GM23338 (cell line): ENCODE measurements at regions not wholly inside any gene's neighbourhood (a gene's known extent, or its start where the extent isn't known, plus 50 kb on each side); places are given as distances from the start of the nearest gene placed in this dataset.
A peak's percentile ranks its signal among the peaks of the same experiment; 100 is the strongest.

Source experiments
- ATAC-seq: fragments of 200-7000 bp; cut with Tn5 transposase; 3 replicates; pipeline ENCODE4 v1.9.1; 2020
- DNase-seq: peaks from one replicate; pipeline ENCODE4 v3.0.0-alpha.2; 2015; ENCODE audit warnings: low spot score
- H2AFZ ChIP-seq: fragments of 200-600 bp; sonication (generic); 2 replicates; pipeline ENCODE4 v1.8.0; 2016; ENCODE audit warnings: antibody characterized with exemption, mild to moderate bottlenecking, moderate library complexity
- H3F3A ChIP-seq: fragments of 200-600 bp; sonication (generic); replicated peaks from 2 replicates; pipeline ENCODE4 v1.8.0; 2017; ENCODE audit warnings: antibody characterized with exemption, mixed run types, low read depth
- H3K27ac ChIP-seq: fragments of 200-600 bp; sonication (generic); 2 replicates; pipeline ENCODE4 v1.6.1; 2016; ENCODE audit warnings: low read depth
- H3K27me3 ChIP-seq: fragments of 200-600 bp; sonication (generic); 2 replicates; pipeline ENCODE4 v1.8.0; 2016; ENCODE audit warnings: mild to moderate bottlenecking, mixed run types, moderate library complexity; ENCODE audit not compliant: insufficient read depth
- H3K36me3 ChIP-seq: fragments of 200-600 bp; sonication (generic); 2 replicates; pipeline ENCODE4 v1.8.0; 2016; ENCODE audit warnings: mild to moderate bottlenecking; ENCODE audit not compliant: insufficient read depth
- H3K4me1 ChIP-seq: fragments of 200-600 bp; sonication (generic); 2 replicates; pipeline ENCODE4 v1.8.0; 2016; ENCODE audit warnings: mild to moderate bottlenecking, moderate library complexity; ENCODE audit not compliant: insufficient read depth
- H3K4me2 ChIP-seq: fragments of 200-600 bp; sonication (generic); 2 replicates; pipeline ENCODE4 v1.7.1; 2017; ENCODE audit warnings: mixed run types
- H3K4me3 ChIP-seq: fragments of 200-600 bp; sonication (generic); 2 replicates; pipeline ENCODE4 v1.6.1; 2016; ENCODE audit warnings: mixed run types
- H3K79me2 ChIP-seq: fragments of 200-600 bp; sonication (generic); replicated peaks from 2 replicates; pipeline ENCODE4 v1.8.0; 2017; ENCODE audit warnings: mild to moderate bottlenecking; ENCODE audit not compliant: insufficient read depth
- H3K9me2 ChIP-seq: fragments of 200-600 bp; sonication (generic); 2 replicates; pipeline ENCODE4 v1.8.0; 2017; ENCODE audit not compliant: insufficient read depth
- H4K20me1 ChIP-seq: fragments of 200-600 bp; sonication (generic); replicated peaks from 2 replicates; pipeline ENCODE4 v1.8.0; 2017; ENCODE audit warnings: mild to moderate bottlenecking; ENCODE audit not compliant: insufficient read depth
- H3K27ac Mint-ChIP-seq: 2 replicates; pipeline ENCODE4 v1.8.0; 2020; ENCODE audit warnings: inconsistent platforms, mild to moderate bottlenecking, moderate library complexity, mixed read lengths
- H3K27me3 Mint-ChIP-seq: 3 replicates; pipeline ENCODE4 v1.8.0; 2022; ENCODE audit warnings: low read depth, mild to moderate bottlenecking, moderate library complexity, mixed read lengths, inconsistent platforms; ENCODE audit not compliant: insufficient read depth, poor library complexity
- H3K36me3 Mint-ChIP-seq: 3 replicates; pipeline ENCODE4 v1.8.0; 2021; ENCODE audit warnings: low read depth, mild to moderate bottlenecking, inconsistent platforms, moderate library complexity, mixed read lengths
- H3K4me1 Mint-ChIP-seq: 3 replicates; pipeline ENCODE4 v1.8.0; 2020; ENCODE audit warnings: mild to moderate bottlenecking, inconsistent platforms, mixed read lengths
- H3K4me3 Mint-ChIP-seq: 3 replicates; pipeline ENCODE4 v1.8.0; 2021; ENCODE audit warnings: moderate library complexity, mild to moderate bottlenecking, inconsistent platforms, mixed read lengths
- H3K9me3 Mint-ChIP-seq: 3 replicates; pipeline ENCODE4 v1.8.0; 2020; ENCODE audit warnings: moderate library complexity, mild to moderate bottlenecking, inconsistent platforms, mixed read lengths
- CREB1 ChIP-seq: fragments of 250-450 bp; sonication (Bioruptor Pico); IDR thresholded peaks from 2 replicates; pipeline ENCODE4 v1.5.0; 2020; ENCODE audit warnings: low read depth, mild to moderate bottlenecking, moderate library complexity
- EZH2 ChIP-seq: fragments of 200-600 bp; sonication (generic); IDR thresholded peaks from one replicate; pipeline ENCODE4 v1.8.0; 2017; ENCODE audit warnings: antibody characterized with exemption, mild to moderate bottlenecking, low read depth; ENCODE audit not compliant: unreplicated experiment
- EZH2phosphoT487 ChIP-seq: fragments of 200-600 bp; sonication (generic); IDR thresholded peaks from one replicate; pipeline ENCODE4 v1.8.1; 2018; ENCODE audit warnings: antibody characterized with exemption; ENCODE audit not compliant: unreplicated experiment
- JUNB ChIP-seq: IDR thresholded peaks from one replicate; pipeline ENCODE4 v1.6.1; 2016; ENCODE audit warnings: antibody characterized with exemption; ENCODE audit not compliant: unreplicated experiment
- NANOG ChIP-seq: IDR thresholded peaks from 2 replicates; pipeline ENCODE4 v1.6.1; 2016; ENCODE audit warnings: antibody characterized with exemption, borderline replicate concordance
- POLR2AphosphoS5 ChIP-seq: IDR thresholded peaks from 2 replicates; pipeline ENCODE4 v1.6.1; 2016; ENCODE audit warnings: antibody characterized with exemption, low read depth
- STAT1 ChIP-seq: IDR thresholded peaks from one replicate; pipeline ENCODE4 v1.6.1; 2016; ENCODE audit warnings: antibody characterized with exemption; ENCODE audit not compliant: unreplicated experiment
- ZNF114 ChIP-seq: fragments of 250-450 bp; sonication (Bioruptor Pico); IDR thresholded peaks from 2 replicates; pipeline ENCODE4 v1.5.0; 2020; ENCODE audit warnings: mild to moderate bottlenecking, moderate library complexity
- ZNF331 ChIP-seq: fragments of 250-450 bp; sonication (Bioruptor Pico); IDR thresholded peaks from 2 replicates; pipeline ENCODE4 v1.5.0; 2020; ENCODE audit warnings: low read depth, mild to moderate bottlenecking, moderate library complexity
- TF ChIP-seq, protein P1 (sequence below), 2 experiments: fragments of 200-600 bp in 1 of 2; sonication (generic) in 1 of 2; conservative IDR thresholded peaks; 2 replicates each; pipeline versions ENCODE4 v1.5.1 to v1.6.1; 2016 to 2017; ENCODE audit warnings: antibody characterized with exemption in 2 of 2, low read depth in 2 of 2, mild to moderate bottlenecking in 2 of 2, moderate library complexity in 1 of 2
- TF ChIP-seq, protein P2 (sequence below): IDR thresholded peaks from one replicate; pipeline ENCODE4 v1.6.1; 2018; ENCODE audit warnings: antibody characterized with exemption; ENCODE audit not compliant: unreplicated experiment
- TF ChIP-seq, protein P3 (sequence below): fragments of 250-450 bp; sonication (Bioruptor Pico); IDR thresholded peaks from 2 replicates; pipeline ENCODE4 v1.5.0; 2020; ENCODE audit warnings: mild to moderate bottlenecking, moderate library complexity
- TF ChIP-seq, protein P4 (sequence below): IDR thresholded peaks from 2 replicates; pipeline ENCODE4 v1.6.1; 2016; ENCODE audit warnings: antibody characterized with exemption

DNA sequence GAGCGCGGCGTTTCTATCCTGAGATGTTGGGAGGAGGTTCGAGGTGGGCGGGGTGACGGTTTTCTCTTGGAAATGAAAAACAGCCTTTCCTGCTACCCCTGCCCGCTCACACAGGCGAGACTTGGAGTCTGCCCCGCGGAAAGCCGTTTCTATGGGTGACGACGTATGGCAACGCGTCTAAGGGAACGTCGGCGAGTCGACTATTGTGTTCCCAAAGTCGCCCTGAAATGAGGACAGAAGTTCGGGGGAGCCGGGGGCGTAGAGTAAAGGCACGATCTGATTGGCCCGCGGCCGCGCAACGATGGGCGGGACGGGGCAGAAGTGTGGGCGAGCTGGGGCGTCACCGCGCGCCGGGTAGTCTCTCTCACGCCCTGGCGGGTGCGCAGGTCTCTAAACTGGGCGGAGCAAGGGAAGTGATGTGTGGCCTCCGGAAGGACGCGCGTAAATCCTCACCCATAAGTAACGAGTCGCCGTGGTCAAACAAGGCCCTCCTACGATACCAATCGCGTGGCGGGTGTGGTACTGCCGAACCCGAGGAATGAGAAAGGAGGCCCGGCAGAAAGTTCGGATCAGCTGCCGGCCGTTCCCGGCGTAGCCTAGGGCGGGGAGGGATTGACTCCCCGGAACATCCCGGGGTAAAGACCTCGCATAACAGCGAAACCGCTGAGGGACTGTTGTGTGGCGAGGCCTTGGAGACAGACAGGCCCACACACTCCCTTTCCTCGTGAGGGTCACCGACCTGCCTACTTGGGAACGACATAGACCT lies 89.6 kb downstream of the FAM161A start:
- H3K9me3 Mint-ChIP-seq = no peaks in the 10 kb centered on the region

More for the DNA sequence above, 89.6 kb downstream of the FAM161A start:
- H3K79me2 ChIP-seq = no peaks in the 10 kb centered on the region
- H3K27ac ChIP-seq = peak overlapping the region; percentile 95
- Mint-ChIP-seq H3K4me1 (peaks cover 2% of the 10 kb centered on the region; the same call in 1 of the 3 replicates), H3K27me3 (peaks cover 10% of the 10 kb centered on the region), H3K27ac (peak overlapping the region; percentile 99), H3K4me3 (peak overlapping the region; percentile 95), H3K36me3 (no peaks in the 10 kb centered on the region)
- peak; percentile 99 for DNase-seq
- H3K4me3 ChIP-seq = peak overlapping the region; percentile 68
- H3K4me1 ChIP-seq = no peaks in the 10 kb centered on the region
- H3F3A ChIP-seq = no peaks in the 10 kb centered on the region
- H3K9me2 ChIP-seq = no peaks in the 10 kb centered on the region
- TF ChIP-seq ZNF331 = no peak
- TF ChIP-seq, protein P1, sequence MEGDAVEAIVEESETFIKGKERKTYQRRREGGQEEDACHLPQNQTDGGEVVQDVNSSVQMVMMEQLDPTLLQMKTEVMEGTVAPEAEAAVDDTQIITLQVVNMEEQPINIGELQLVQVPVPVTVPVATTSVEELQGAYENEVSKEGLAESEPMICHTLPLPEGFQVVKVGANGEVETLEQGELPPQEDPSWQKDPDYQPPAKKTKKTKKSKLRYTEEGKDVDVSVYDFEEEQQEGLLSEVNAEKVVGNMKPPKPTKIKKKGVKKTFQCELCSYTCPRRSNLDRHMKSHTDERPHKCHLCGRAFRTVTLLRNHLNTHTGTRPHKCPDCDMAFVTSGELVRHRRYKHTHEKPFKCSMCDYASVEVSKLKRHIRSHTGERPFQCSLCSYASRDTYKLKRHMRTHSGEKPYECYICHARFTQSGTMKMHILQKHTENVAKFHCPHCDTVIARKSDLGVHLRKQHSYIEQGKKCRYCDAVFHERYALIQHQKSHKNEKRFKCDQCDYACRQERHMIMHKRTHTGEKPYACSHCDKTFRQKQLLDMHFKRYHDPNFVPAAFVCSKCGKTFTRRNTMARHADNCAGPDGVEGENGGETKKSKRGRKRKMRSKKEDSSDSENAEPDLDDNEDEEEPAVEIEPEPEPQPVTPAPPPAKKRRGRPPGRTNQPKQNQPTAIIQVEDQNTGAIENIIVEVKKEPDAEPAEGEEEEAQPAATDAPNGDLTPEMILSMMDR (conservative IDR thresholded peaks at IDR 0.05; ENCODE audit: low read depth in 2 of 2) = no peak
- TF ChIP-seq, protein P2, sequence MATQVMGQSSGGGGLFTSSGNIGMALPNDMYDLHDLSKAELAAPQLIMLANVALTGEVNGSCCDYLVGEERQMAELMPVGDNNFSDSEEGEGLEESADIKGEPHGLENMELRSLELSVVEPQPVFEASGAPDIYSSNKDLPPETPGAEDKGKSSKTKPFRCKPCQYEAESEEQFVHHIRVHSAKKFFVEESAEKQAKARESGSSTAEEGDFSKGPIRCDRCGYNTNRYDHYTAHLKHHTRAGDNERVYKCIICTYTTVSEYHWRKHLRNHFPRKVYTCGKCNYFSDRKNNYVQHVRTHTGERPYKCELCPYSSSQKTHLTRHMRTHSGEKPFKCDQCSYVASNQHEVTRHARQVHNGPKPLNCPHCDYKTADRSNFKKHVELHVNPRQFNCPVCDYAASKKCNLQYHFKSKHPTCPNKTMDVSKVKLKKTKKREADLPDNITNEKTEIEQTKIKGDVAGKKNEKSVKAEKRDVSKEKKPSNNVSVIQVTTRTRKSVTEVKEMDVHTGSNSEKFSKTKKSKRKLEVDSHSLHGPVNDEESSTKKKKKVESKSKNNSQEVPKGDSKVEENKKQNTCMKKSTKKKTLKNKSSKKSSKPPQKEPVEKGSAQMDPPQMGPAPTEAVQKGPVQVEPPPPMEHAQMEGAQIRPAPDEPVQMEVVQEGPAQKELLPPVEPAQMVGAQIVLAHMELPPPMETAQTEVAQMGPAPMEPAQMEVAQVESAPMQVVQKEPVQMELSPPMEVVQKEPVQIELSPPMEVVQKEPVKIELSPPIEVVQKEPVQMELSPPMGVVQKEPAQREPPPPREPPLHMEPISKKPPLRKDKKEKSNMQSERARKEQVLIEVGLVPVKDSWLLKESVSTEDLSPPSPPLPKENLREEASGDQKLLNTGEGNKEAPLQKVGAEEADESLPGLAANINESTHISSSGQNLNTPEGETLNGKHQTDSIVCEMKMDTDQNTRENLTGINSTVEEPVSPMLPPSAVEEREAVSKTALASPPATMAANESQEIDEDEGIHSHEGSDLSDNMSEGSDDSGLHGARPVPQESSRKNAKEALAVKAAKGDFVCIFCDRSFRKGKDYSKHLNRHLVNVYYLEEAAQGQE = no peak
- TF ChIP-seq POLR2AphosphoS5 = peak; percentile 86
- TF ChIP-seq ZNF114 (CRISPR knock-in tag) = no peak
- TF ChIP-seq EZH2phosphoT487 = no peak
- TF ChIP-seq EZH2 = no peak
- TF ChIP-seq, protein P3, sequence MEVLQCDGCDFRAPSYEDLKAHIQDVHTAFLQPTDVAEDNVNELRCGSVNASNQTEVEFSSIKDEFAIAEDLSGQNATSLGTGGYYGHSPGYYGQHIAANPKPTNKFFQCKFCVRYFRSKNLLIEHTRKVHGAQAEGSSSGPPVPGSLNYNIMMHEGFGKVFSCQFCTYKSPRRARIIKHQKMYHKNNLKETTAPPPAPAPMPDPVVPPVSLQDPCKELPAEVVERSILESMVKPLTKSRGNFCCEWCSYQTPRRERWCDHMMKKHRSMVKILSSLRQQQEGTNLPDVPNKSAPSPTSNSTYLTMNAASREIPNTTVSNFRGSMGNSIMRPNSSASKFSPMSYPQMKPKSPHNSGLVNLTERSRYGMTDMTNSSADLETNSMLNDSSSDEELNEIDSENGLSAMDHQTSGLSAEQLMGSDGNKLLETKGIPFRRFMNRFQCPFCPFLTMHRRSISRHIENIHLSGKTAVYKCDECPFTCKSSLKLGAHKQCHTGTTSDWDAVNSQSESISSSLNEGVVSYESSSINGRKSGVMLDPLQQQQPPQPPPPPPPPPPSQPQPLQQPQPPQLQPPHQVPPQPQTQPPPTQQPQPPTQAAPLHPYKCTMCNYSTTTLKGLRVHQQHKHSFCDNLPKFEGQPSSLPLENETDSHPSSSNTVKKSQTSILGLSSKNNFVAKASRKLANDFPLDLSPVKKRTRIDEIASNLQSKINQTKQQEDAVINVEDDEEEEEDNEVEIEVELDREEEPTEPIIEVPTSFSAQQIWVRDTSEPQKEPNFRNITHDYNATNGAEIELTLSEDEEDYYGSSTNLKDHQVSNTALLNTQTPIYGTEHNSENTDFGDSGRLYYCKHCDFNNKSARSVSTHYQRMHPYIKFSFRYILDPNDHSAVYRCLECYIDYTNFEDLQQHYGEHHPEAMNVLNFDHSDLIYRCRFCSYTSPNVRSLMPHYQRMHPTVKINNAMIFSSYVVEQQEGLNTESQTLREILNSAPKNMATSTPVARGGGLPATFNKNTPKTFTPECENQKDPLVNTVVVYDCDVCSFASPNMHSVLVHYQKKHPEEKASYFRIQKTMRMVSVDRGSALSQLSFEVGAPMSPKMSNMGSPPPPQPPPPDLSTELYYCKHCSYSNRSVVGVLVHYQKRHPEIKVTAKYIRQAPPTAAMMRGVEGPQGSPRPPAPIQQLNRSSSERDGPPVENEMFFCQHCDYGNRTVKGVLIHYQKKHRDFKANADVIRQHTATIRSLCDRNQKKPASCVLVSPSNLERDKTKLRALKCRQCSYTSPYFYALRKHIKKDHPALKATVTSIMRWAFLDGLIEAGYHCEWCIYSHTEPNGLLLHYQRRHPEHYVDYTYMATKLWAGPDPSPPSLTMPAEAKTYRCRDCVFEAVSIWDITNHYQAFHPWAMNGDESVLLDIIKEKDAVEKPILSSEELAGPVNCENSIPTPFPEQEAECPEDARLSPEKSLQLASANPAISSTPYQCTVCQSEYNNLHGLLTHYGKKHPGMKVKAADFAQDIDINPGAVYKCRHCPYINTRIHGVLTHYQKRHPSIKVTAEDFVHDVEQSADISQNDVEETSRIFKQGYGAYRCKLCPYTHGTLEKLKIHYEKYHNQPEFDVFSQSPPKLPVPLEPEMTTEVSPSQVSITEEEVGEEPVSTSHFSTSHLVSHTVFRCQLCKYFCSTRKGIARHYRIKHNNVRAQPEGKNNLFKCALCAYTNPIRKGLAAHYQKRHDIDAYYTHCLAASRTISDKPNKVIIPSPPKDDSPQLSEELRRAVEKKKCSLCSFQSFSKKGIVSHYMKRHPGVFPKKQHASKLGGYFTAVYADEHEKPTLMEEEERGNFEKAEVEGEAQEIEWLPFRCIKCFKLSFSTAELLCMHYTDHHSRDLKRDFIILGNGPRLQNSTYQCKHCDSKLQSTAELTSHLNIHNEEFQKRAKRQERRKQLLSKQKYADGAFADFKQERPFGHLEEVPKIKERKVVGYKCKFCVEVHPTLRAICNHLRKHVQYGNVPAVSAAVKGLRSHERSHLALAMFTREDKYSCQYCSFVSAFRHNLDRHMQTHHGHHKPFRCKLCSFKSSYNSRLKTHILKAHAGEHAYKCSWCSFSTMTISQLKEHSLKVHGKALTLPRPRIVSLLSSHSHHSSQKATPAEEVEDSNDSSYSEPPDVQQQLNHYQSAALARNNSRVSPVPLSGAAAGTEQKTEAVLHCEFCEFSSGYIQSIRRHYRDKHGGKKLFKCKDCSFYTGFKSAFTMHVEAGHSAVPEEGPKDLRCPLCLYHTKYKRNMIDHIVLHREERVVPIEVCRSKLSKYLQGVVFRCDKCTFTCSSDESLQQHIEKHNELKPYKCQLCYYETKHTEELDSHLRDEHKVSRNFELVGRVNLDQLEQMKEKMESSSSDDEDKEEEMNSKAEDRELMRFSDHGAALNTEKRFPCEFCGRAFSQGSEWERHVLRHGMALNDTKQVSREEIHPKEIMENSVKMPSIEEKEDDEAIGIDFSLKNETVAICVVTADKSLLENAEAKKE = no peak
- TF ChIP-seq NANOG = no peak
- TF ChIP-seq JUNB = no peak
- TF ChIP-seq CREB1 = peak; percentile 91
- TF ChIP-seq STAT1 = no peak
- TF ChIP-seq, protein P4, sequence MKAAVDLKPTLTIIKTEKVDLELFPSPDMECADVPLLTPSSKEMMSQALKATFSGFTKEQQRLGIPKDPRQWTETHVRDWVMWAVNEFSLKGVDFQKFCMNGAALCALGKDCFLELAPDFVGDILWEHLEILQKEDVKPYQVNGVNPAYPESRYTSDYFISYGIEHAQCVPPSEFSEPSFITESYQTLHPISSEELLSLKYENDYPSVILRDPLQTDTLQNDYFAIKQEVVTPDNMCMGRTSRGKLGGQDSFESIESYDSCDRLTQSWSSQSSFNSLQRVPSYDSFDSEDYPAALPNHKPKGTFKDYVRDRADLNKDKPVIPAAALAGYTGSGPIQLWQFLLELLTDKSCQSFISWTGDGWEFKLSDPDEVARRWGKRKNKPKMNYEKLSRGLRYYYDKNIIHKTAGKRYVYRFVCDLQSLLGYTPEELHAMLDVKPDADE = 0 out of 2 replicates have a peak, but pooled peaks have one; percentile 49
- no peaks in the 10 kb centered on the region for H3K36me3 ChIP-seq
- H3K27me3 ChIP-seq = no peaks in the 10 kb centered on the region
- peak; percentile 97 for ATAC-seq
- peak overlapping the region; percentile 82 for H3K4me2 ChIP-seq
- H2AFZ ChIP-seq = peak overlapping the region; percentile 77; the same call in 1 of the 2 replicates
- H4K20me1 ChIP-seq = no peaks in the 10 kb centered on the region
